Endothelial cell of umbilical vein (primary cell): ENCODE measurements at regions not wholly inside any gene's neighbourhood (a gene's known extent, or its start where the extent isn't known, plus 50 kb on each side); places are given as distances from the start of the nearest gene placed in this dataset.

Experiments
- BruUV-seq: library from RNA; stranded (reverse); fragments of 400-500 nt; replicated peaks from 2 replicates; lab custom pipeline; 2021; lab: Mats Ljungman, UMichigan
- CTCF ChIA-PET: fragments of 300-600, 350-600 bp; sonication (Branson Sonifier 250); formaldehyde crosslinking; loops from one replicate; lab custom pipeline; 2021; ENCODE audit warnings: antibody characterized with exemption, inconsistent platforms; lab: Charles Lee
- POLR2A ChIA-PET: fragments of 300-600, 350-600 bp; sonication (Branson Sonifier 250); formaldehyde crosslinking; loops from one replicate; lab custom pipeline; 2021; ENCODE audit warnings: antibody characterized with exemption, inconsistent platforms; lab: Charles Lee
- DNase-seq: peaks from one replicate; pipeline ENCODE4 v3.0.0-alpha.2; 2011; ENCODE audit warnings: low read depth, low spot score
- FAIRE-seq: peaks from 2 replicates; lab custom pipeline; 2011; peaks lifted over from hg19 to GRCh38; lab: Jason Lieb, UNC
- H2AFZ ChIP-seq: 2 replicates; pipeline ENCODE4 v1.6.0; 2012; ENCODE audit warnings: low read depth, low read length, control low read depth, inconsistent platforms
- H3K27ac ChIP-seq: 2 replicates; pipeline ENCODE4 v1.5.1; 2011; ENCODE audit warnings: low read depth, mild to moderate bottlenecking, control low read depth, low read length, moderate library complexity; ENCODE audit not compliant: insufficient read depth
- H3K27me3 ChIP-seq, 2 experiments: 2 replicates each; pipeline versions ENCODE4 v1.6.0 to v1.6.1; 2011; ENCODE audit warnings: low read length in 2 of 2, mixed read lengths in 1 of 2; ENCODE audit not compliant: control insufficient read depth in 2 of 2, insufficient read depth in 2 of 2
- H3K36me3 ChIP-seq, 2 experiments: 2 replicates in 1 of 2; 3 replicates in 1 of 2; pipeline ENCODE4 v1.5.1; 2011; ENCODE audit warnings: low read length in 2 of 2, mild to moderate bottlenecking in 1 of 2, moderate library complexity in 1 of 2; ENCODE audit not compliant: control insufficient read depth in 2 of 2, insufficient read depth in 2 of 2; ENCODE audit errors: extremely low read depth in 1 of 2
- H3K4me1 ChIP-seq: 3 replicates; pipeline ENCODE4 v1.5.1; 2011; ENCODE audit warnings: mild to moderate bottlenecking, low read length; ENCODE audit not compliant: control insufficient read depth, insufficient read depth; ENCODE audit errors: extremely low read depth
- H3K4me2 ChIP-seq: 2 replicates; pipeline ENCODE4 v1.6.1; 2011; ENCODE audit warnings: low read length, control low read depth, mixed read lengths; ENCODE audit not compliant: insufficient read depth
- H3K4me3 ChIP-seq, 3 experiments: fragments of 200-600 bp in 1 of 3; sonication (generic), shearing (Covaris generic) in 1 of 3; replicated peaks in 1 of 3; 2 replicates each; pipeline ENCODE4 v1.5.1; 2011 to 2016; ENCODE audit warnings: control low read depth in 3 of 3, low read length in 3 of 3, mild to moderate bottlenecking in 2 of 3, inconsistent platforms in 1 of 3, low read depth in 1 of 3, moderate library complexity in 1 of 3; ENCODE audit not compliant: insufficient read depth in 1 of 3
- H3K79me2 ChIP-seq: 2 replicates; pipeline ENCODE4 v1.6.0; 2012; ENCODE audit warnings: low read length, inconsistent platforms; ENCODE audit not compliant: control insufficient read depth, insufficient read depth
- H3K9ac ChIP-seq: replicated peaks from 2 replicates; pipeline ENCODE3; 2011; ENCODE audit warnings: low read length, control low read depth; ENCODE audit not compliant: insufficient read depth; ENCODE audit errors: extremely low read depth
- H3K9me1 ChIP-seq: replicated peaks from 3 replicates; pipeline ENCODE4 v1.6.0; 2011; ENCODE audit warnings: mild to moderate bottlenecking, low read length; ENCODE audit not compliant: control insufficient read depth, insufficient read depth; ENCODE audit errors: extremely low read depth
- H3K9me3 ChIP-seq: replicated peaks from 2 replicates; pipeline ENCODE4 v1.5.1; 2012; ENCODE audit warnings: low read length, inconsistent platforms; ENCODE audit not compliant: control insufficient read depth, insufficient read depth
- H4K20me1 ChIP-seq: replicated peaks from 2 replicates; pipeline ENCODE3; 2011; ENCODE audit warnings: mild to moderate bottlenecking, low read length; ENCODE audit not compliant: control insufficient read depth, insufficient read depth; ENCODE audit errors: extremely low read depth
- EZH2 ChIP-seq: IDR thresholded peaks from 2 replicates; pipeline ENCODE4 v1.6.1; 2012; ENCODE audit warnings: borderline replicate concordance, low read depth, mild to moderate bottlenecking, moderate library complexity, low read length, inconsistent platforms; ENCODE audit not compliant: severe bottlenecking
- FOS ChIP-seq: IDR thresholded peaks from 2 replicates; pipeline ENCODE4 v1.6.1; 2011; ENCODE audit warnings: mild to moderate bottlenecking, low read length, moderate library complexity, borderline replicate concordance; ENCODE audit not compliant: insufficient read depth
- GATA2 ChIP-seq: IDR thresholded peaks from 2 replicates; pipeline ENCODE4 v1.7.0; 2011; ENCODE audit warnings: low read depth, mild to moderate bottlenecking, moderate library complexity, mixed read lengths, low read length; ENCODE audit not compliant: insufficient read length, insufficient read depth
- JUN ChIP-seq: IDR thresholded peaks from 2 replicates; pipeline ENCODE4 v1.6.1; 2011; ENCODE audit warnings: borderline replicate concordance, low read depth; ENCODE audit not compliant: insufficient read length, insufficient read depth
- MYC ChIP-seq: IDR thresholded peaks from one replicate; pipeline ENCODE4 v1.6.1; 2011; ENCODE audit warnings: mild to moderate bottlenecking, low read depth, low read length
- POLR2A ChIP-seq: IDR thresholded peaks from 2 replicates; pipeline ENCODE4 v1.6.1; 2012; ENCODE audit warnings: low read depth, mild to moderate bottlenecking, control low read depth, low read length
- POLR2AphosphoS5 ChIP-seq: IDR thresholded peaks from 2 replicates; pipeline ENCODE4 v1.6.1; 2012; ENCODE audit warnings: low read depth, mild to moderate bottlenecking, control low read depth, low read length, moderate library complexity; ENCODE audit not compliant: insufficient read depth
- dilution Hi-C: fragments of 300-500 bp; cut with MboI; formaldehyde crosslinking; loops from one replicate; pipeline ENCODE4 v1.15.0; 2019; ENCODE audit warnings: low sequenced_read_pairs; ENCODE audit not compliant: extremely low pct_ligation_motif_present
- intact Hi-C: fragments of 100-400 bp; cut with micrococcal nuclease; formaldehyde crosslinking; loops from one replicate; pipeline ENCODE4 v1.10.0; 2022
- TF ChIP-seq, protein P1 (sequence below): IDR thresholded peaks from 2 replicates; pipeline ENCODE4 v1.6.1; 2011; ENCODE audit not compliant: insufficient read depth, insufficient read length
- TF ChIP-seq, protein P2 (sequence below), 2 donors: IDR thresholded peaks; 1 replicate in 1 of 2; 2 replicates in 1 of 2; pipeline ENCODE4 v1.5.1; 2011; ENCODE audit warnings: low read length in 2 of 2, mild to moderate bottlenecking in 2 of 2, moderate library complexity in 2 of 2, control low read depth in 1 of 2, inconsistent platforms in 1 of 2, low read depth in 1 of 2; ENCODE audit not compliant: insufficient read depth in 1 of 2; ENCODE audit errors: extremely low read depth in 1 of 2

DNA sequence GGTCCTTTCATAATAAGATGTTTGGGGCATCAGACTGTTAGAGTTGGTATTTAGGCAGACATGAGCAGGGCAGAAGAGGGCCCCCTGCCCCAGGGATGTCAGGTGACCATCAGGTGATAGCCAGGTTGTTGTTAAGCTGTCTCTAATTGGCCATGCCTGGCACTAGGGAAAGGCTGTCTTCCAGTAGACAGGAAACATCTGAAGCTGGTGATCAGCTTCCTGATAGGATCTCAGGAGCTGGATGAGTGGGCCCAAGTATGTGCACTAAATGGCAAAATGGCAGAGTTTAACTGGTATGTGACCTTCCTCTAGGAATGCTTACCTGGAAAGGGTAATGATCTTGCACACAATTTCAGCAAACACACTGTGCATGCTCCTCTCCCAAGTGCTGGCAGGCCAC lies 190.7 kb downstream of the CDH26 start:
- Histone ChIP-seq H4K20me1 (no peaks in the 10 kb centered on the region), H3K9me3 (peaks cover 3% of the 10 kb centered on the region), H2AFZ (no peak overlapping the region), H3K4me1 (no peaks in the 10 kb centered on the region), H3K27ac (no peak overlapping the region), H3K9me1 (no peaks in the 10 kb centered on the region), H3K79me2 (no peaks in the 10 kb centered on the region), H3K4me2 (no peak overlapping the region), H3K27me3 (no peaks in the 10 kb centered on the region), H3K9ac (no peak overlapping the region), H3K4me3 (no peak overlapping the region), H3K36me3 (no peaks in the 10 kb centered on the region)
- intact Hi-C loops (no loop called here), dilution Hi-C loops (no loop called here)
- FAIRE-seq, result no peak
- ChIA-PET CTCF (no interaction called here), POLR2A (no interaction called here)
- no peak for DNase-seq
- TF ChIP-seq POLR2A, result no peak
- no peak for TF ChIP-seq JUN
- TF ChIP-seq, protein P1, sequence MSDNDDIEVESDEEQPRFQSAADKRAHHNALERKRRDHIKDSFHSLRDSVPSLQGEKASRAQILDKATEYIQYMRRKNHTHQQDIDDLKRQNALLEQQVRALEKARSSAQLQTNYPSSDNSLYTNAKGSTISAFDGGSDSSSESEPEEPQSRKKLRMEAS, result no peak
- no peak for TF ChIP-seq GATA2
- no peak for TF ChIP-seq POLR2AphosphoS5
- no peak for TF ChIP-seq FOS
- no TSS peak for BruUV-seq

DNA sequence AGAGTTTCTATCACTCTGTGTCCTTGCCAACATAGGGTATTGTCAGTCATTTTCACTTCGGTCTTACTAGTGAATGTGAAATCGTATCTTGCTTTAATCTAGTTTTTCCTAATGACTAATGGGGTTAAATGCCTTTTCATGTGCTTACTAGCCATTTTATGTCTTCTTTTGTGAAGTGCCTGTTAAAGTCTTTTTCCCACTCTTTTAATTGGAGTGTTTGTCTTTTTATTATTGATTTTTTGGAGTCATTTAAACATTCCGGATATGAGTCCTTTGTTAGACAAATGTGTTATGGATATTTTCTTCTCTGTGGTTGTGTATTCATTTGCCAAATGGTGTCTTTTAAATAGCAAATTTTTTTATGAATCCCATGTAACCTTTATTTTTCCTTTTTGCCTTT lies 194.6 kb downstream of the CDH26 start:
- BruUV-seq, result no TSS peak
- CTCF ChIA-PET, result no interaction called here

More for the DNA sequence above, 194.6 kb downstream of the CDH26 start:
- DNase-seq, result no peak
- dilution Hi-C loops (no loop called here), intact Hi-C loops (no loop called here)
- Histone ChIP-seq H4K20me1 (no peaks in the 10 kb centered on the region), H3K9me3 (no peaks in the 10 kb centered on the region), H3K9ac (no peak overlapping the region), H3K4me1 (no peaks in the 10 kb centered on the region), H3K4me3 (no peak overlapping the region), H3K9me1 (no peaks in the 10 kb centered on the region), H3K27me3 (no peaks in the 10 kb centered on the region), H3K27ac (no peak overlapping the region), H3K36me3 (no peaks in the 10 kb centered on the region), H2AFZ (no peak overlapping the region), H3K4me2 (no peak overlapping the region), H3K79me2 (no peaks in the 10 kb centered on the region)
- TF ChIP-seq EZH2 (no peak), JUN (no peak), FOS (no peak), POLR2A (no peak), MYC (no peak), GATA2 (no peak), POLR2AphosphoS5 (no peak)
- TF ChIP-seq, protein P2, sequence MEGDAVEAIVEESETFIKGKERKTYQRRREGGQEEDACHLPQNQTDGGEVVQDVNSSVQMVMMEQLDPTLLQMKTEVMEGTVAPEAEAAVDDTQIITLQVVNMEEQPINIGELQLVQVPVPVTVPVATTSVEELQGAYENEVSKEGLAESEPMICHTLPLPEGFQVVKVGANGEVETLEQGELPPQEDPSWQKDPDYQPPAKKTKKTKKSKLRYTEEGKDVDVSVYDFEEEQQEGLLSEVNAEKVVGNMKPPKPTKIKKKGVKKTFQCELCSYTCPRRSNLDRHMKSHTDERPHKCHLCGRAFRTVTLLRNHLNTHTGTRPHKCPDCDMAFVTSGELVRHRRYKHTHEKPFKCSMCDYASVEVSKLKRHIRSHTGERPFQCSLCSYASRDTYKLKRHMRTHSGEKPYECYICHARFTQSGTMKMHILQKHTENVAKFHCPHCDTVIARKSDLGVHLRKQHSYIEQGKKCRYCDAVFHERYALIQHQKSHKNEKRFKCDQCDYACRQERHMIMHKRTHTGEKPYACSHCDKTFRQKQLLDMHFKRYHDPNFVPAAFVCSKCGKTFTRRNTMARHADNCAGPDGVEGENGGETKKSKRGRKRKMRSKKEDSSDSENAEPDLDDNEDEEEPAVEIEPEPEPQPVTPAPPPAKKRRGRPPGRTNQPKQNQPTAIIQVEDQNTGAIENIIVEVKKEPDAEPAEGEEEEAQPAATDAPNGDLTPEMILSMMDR (IDR thresholded peaks at IDR 0.05; ENCODE audit: extremely low read depth in 1 of 2, insufficient read depth in 1 of 2, low read depth in 1 of 2, low read length in 2 of 2), result no peak
- TF ChIP-seq, protein P1, result no peak
- POLR2A ChIA-PET, result no interaction called here
- no peak for FAIRE-seq
